ENCODE measurements at regions not wholly inside any gene's neighbourhood (a gene's known extent, or its start where the extent isn't known, plus 50 kb on each side); places are given as distances from the start of the nearest gene placed in this dataset.

DNA sequence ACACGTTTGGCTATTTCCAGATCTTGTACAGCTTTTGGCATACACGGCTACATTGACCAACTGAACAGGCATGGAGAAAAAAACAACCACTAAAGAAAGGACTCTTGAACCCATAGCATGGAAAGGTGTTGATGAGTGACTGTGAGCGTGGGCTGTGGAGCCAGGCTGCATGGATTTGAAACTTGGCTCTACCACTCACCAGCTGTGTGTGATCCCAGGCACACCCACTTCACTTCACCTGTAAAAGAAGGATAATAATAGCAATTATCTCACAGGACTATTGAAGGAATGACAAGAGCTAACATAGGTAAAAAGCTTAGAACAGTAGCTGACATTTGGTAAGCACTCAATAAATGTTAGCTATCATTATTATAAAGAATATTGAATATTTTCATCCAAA, 301.7 kb upstream of the CPEB2 start:
- TF ChIP-seq EZH2 (IDR thresholded peaks at IDR 0.05; ENCODE audit: low read depth, unreplicated experiment) = no peak
- TF ChIP-seq, protein P1, sequence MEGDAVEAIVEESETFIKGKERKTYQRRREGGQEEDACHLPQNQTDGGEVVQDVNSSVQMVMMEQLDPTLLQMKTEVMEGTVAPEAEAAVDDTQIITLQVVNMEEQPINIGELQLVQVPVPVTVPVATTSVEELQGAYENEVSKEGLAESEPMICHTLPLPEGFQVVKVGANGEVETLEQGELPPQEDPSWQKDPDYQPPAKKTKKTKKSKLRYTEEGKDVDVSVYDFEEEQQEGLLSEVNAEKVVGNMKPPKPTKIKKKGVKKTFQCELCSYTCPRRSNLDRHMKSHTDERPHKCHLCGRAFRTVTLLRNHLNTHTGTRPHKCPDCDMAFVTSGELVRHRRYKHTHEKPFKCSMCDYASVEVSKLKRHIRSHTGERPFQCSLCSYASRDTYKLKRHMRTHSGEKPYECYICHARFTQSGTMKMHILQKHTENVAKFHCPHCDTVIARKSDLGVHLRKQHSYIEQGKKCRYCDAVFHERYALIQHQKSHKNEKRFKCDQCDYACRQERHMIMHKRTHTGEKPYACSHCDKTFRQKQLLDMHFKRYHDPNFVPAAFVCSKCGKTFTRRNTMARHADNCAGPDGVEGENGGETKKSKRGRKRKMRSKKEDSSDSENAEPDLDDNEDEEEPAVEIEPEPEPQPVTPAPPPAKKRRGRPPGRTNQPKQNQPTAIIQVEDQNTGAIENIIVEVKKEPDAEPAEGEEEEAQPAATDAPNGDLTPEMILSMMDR (conservative IDR thresholded peaks at IDR 0.05; ENCODE audit: low read depth in 2 of 2) = no peak
- TF ChIP-seq CREB1 (CRISPR knock-in tag; IDR thresholded peaks at IDR 0.05; ENCODE audit: low read depth) = no peak
- TF ChIP-seq, protein P2, sequence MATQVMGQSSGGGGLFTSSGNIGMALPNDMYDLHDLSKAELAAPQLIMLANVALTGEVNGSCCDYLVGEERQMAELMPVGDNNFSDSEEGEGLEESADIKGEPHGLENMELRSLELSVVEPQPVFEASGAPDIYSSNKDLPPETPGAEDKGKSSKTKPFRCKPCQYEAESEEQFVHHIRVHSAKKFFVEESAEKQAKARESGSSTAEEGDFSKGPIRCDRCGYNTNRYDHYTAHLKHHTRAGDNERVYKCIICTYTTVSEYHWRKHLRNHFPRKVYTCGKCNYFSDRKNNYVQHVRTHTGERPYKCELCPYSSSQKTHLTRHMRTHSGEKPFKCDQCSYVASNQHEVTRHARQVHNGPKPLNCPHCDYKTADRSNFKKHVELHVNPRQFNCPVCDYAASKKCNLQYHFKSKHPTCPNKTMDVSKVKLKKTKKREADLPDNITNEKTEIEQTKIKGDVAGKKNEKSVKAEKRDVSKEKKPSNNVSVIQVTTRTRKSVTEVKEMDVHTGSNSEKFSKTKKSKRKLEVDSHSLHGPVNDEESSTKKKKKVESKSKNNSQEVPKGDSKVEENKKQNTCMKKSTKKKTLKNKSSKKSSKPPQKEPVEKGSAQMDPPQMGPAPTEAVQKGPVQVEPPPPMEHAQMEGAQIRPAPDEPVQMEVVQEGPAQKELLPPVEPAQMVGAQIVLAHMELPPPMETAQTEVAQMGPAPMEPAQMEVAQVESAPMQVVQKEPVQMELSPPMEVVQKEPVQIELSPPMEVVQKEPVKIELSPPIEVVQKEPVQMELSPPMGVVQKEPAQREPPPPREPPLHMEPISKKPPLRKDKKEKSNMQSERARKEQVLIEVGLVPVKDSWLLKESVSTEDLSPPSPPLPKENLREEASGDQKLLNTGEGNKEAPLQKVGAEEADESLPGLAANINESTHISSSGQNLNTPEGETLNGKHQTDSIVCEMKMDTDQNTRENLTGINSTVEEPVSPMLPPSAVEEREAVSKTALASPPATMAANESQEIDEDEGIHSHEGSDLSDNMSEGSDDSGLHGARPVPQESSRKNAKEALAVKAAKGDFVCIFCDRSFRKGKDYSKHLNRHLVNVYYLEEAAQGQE (IDR thresholded peaks at IDR 0.05; ENCODE audit: unreplicated experiment) = no peak
- TF ChIP-seq, protein P3, sequence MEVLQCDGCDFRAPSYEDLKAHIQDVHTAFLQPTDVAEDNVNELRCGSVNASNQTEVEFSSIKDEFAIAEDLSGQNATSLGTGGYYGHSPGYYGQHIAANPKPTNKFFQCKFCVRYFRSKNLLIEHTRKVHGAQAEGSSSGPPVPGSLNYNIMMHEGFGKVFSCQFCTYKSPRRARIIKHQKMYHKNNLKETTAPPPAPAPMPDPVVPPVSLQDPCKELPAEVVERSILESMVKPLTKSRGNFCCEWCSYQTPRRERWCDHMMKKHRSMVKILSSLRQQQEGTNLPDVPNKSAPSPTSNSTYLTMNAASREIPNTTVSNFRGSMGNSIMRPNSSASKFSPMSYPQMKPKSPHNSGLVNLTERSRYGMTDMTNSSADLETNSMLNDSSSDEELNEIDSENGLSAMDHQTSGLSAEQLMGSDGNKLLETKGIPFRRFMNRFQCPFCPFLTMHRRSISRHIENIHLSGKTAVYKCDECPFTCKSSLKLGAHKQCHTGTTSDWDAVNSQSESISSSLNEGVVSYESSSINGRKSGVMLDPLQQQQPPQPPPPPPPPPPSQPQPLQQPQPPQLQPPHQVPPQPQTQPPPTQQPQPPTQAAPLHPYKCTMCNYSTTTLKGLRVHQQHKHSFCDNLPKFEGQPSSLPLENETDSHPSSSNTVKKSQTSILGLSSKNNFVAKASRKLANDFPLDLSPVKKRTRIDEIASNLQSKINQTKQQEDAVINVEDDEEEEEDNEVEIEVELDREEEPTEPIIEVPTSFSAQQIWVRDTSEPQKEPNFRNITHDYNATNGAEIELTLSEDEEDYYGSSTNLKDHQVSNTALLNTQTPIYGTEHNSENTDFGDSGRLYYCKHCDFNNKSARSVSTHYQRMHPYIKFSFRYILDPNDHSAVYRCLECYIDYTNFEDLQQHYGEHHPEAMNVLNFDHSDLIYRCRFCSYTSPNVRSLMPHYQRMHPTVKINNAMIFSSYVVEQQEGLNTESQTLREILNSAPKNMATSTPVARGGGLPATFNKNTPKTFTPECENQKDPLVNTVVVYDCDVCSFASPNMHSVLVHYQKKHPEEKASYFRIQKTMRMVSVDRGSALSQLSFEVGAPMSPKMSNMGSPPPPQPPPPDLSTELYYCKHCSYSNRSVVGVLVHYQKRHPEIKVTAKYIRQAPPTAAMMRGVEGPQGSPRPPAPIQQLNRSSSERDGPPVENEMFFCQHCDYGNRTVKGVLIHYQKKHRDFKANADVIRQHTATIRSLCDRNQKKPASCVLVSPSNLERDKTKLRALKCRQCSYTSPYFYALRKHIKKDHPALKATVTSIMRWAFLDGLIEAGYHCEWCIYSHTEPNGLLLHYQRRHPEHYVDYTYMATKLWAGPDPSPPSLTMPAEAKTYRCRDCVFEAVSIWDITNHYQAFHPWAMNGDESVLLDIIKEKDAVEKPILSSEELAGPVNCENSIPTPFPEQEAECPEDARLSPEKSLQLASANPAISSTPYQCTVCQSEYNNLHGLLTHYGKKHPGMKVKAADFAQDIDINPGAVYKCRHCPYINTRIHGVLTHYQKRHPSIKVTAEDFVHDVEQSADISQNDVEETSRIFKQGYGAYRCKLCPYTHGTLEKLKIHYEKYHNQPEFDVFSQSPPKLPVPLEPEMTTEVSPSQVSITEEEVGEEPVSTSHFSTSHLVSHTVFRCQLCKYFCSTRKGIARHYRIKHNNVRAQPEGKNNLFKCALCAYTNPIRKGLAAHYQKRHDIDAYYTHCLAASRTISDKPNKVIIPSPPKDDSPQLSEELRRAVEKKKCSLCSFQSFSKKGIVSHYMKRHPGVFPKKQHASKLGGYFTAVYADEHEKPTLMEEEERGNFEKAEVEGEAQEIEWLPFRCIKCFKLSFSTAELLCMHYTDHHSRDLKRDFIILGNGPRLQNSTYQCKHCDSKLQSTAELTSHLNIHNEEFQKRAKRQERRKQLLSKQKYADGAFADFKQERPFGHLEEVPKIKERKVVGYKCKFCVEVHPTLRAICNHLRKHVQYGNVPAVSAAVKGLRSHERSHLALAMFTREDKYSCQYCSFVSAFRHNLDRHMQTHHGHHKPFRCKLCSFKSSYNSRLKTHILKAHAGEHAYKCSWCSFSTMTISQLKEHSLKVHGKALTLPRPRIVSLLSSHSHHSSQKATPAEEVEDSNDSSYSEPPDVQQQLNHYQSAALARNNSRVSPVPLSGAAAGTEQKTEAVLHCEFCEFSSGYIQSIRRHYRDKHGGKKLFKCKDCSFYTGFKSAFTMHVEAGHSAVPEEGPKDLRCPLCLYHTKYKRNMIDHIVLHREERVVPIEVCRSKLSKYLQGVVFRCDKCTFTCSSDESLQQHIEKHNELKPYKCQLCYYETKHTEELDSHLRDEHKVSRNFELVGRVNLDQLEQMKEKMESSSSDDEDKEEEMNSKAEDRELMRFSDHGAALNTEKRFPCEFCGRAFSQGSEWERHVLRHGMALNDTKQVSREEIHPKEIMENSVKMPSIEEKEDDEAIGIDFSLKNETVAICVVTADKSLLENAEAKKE (CRISPR knock-in tag; IDR thresholded peaks at IDR 0.05) = no peak
- no peak for TF ChIP-seq POLR2AphosphoS5 (IDR thresholded peaks at IDR 0.05; ENCODE audit: low read depth)
- TF ChIP-seq EZH2phosphoT487 (IDR thresholded peaks at IDR 0.05; ENCODE audit: unreplicated experiment) = no peak
- TF ChIP-seq, protein P4, sequence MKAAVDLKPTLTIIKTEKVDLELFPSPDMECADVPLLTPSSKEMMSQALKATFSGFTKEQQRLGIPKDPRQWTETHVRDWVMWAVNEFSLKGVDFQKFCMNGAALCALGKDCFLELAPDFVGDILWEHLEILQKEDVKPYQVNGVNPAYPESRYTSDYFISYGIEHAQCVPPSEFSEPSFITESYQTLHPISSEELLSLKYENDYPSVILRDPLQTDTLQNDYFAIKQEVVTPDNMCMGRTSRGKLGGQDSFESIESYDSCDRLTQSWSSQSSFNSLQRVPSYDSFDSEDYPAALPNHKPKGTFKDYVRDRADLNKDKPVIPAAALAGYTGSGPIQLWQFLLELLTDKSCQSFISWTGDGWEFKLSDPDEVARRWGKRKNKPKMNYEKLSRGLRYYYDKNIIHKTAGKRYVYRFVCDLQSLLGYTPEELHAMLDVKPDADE (IDR thresholded peaks at IDR 0.05) = no peak
- TF ChIP-seq JUNB (IDR thresholded peaks at IDR 0.05; ENCODE audit: unreplicated experiment) = no peak
- TF ChIP-seq ZNF114 (CRISPR knock-in tag; IDR thresholded peaks at IDR 0.05) = no peak
- TF ChIP-seq STAT1 (IDR thresholded peaks at IDR 0.05; ENCODE audit: unreplicated experiment) = no peak
- TF ChIP-seq ZNF331 (CRISPR knock-in tag; IDR thresholded peaks at IDR 0.05; ENCODE audit: low read depth) = no peak
- TF ChIP-seq NANOG (IDR thresholded peaks at IDR 0.05; ENCODE audit: borderline replicate concordance) = no peak

All from GM23338 (cell line).